HCT116 (cell line): ENCODE measurements at regions not wholly inside any gene's neighbourhood (a gene's known extent, or its start where the extent isn't known, plus 50 kb on each side); places are given as distances from the start of the nearest gene placed in this dataset.

Source experiments
- CTCF ChIP-seq, 3 experiments: fragments of 200-600 bp in 1 of 3; sonication (generic) in 1 of 3; IDR thresholded peaks in 2 of 3; conservative IDR thresholded peaks in 1 of 3; 2 replicates each; pipeline ENCODE4 v1.5.1; 2012 to 2017; ENCODE audit warnings: low read depth in 2 of 3, low read length in 2 of 3, antibody characterized with exemption in 1 of 3, borderline replicate concordance in 1 of 3, control low read depth in 1 of 3, mild to moderate bottlenecking in 1 of 3, mixed read lengths in 1 of 3, mixed run types in 1 of 3, moderate library complexity in 1 of 3; ENCODE audit not compliant: insufficient read depth in 1 of 3
- EGR1 ChIP-seq: IDR thresholded peaks from 2 replicates; pipeline ENCODE4 v1.6.1; 2012; ENCODE audit warnings: low read depth
- ELF1 ChIP-seq: IDR thresholded peaks from 2 replicates; pipeline ENCODE4 v1.6.1; 2012; ENCODE audit warnings: low read depth, borderline replicate concordance
- EZH2 ChIP-seq: fragments of 200-600 bp; sonication (generic); IDR thresholded peaks from 2 replicates; pipeline ENCODE4 v1.6.1; 2017; ENCODE audit warnings: antibody characterized with exemption, mixed run types
- EZH2phosphoT487 ChIP-seq: fragments of 200-600 bp; IDR thresholded peaks from 2 replicates; pipeline ENCODE4 v1.6.1; 2018; ENCODE audit warnings: antibody characterized with exemption, borderline replicate concordance
- MAX ChIP-seq: IDR thresholded peaks from 2 replicates; pipeline ENCODE4 v1.6.1; 2012
- POLR2AphosphoS5 ChIP-seq: IDR thresholded peaks from 2 replicates; pipeline ENCODE4 v1.6.1; 2011; ENCODE audit warnings: mild to moderate bottlenecking, low read depth, low read length, moderate library complexity
- SP1 ChIP-seq: IDR thresholded peaks from 2 replicates; pipeline ENCODE4 v1.6.1; 2012; ENCODE audit warnings: low read depth
- YY1 ChIP-seq: IDR thresholded peaks from 2 replicates; pipeline ENCODE4 v1.6.1; 2011; ENCODE audit warnings: low read length, low read depth, moderate library complexity, mild to moderate bottlenecking; ENCODE audit not compliant: insufficient replicate concordance; ENCODE audit errors: extremely low read depth

GRCh38 chr5:60014331-60014730 lies 120.8 kb upstream of the PDE4D start:
- TF ChIP-seq CTCF (IDR thresholded peaks at IDR 0.05 in 2 of 3, conservative IDR thresholded peaks at IDR 0.05 in 1 of 3; ENCODE audit: borderline replicate concordance in 1 of 3, insufficient read depth in 1 of 3, low read depth in 2 of 3, low read length in 2 of 3) (no peak), POLR2AphosphoS5 (no peak), MAX (no peak), SP1 (no peak), ELF1 (no peak), EZH2 (no peak), EGR1 (no peak), EZH2phosphoT487 (no peak), YY1 (no peak)
